ENCODE measurements at regions not wholly inside any gene's neighbourhood (a gene's known extent, or its start where the extent isn't known, plus 50 kb on each side); places are given as distances from the start of the nearest gene placed in this dataset.
A peak's percentile ranks its signal among the peaks of the same experiment; 100 is the strongest.

GRCh38 chr3:197426121-197426566, 127.7 kb upstream of the DLG1 start:
- H3K4me3 ChIP-seq (replicated peaks in 1 of 3): no peak overlapping the region
- peak; percentile 52 to 66 for DNase-seq
- H3K4me1 ChIP-seq: peaks cover 3 to 17% of the 10 kb centered on the region in 2 donors
- WGBS, 2 donors: 63 to 74% methylated on average over 6 of the region's 6 CpGs
- no peak overlapping the region for H3K27ac ChIP-seq
- no peaks in the 10 kb centered on the region for H3K36me3 ChIP-seq
- intact Hi-C loops (cut with DNase I): no loop called here
- no peaks in the 10 kb centered on the region for H3K9me3 ChIP-seq
- no peaks in the 10 kb centered on the region for H3K27me3 ChIP-seq
- TF ChIP-seq POLR2A (IDR thresholded peaks at IDR 0.05): no peak
- TF ChIP-seq CTCF (IDR thresholded peaks at IDR 0.05): no peak

GRCh38 chr3:197425485-197426120, 127.2 kb upstream of the DLG1 start:
- Histone ChIP-seq H3K27me3 (no peaks in the 10 kb centered on the region), H3K27ac (no peak overlapping the region), H3K9me3 (no peaks in the 10 kb centered on the region), H3K4me3 (replicated peaks in 1 of 3) (no peak overlapping the region), H3K36me3 (no peaks in the 10 kb centered on the region), H3K4me1 (peaks cover 3 to 17% of the 10 kb centered on the region in 2 donors)
- no peak for DNase-seq
- TF ChIP-seq POLR2A (IDR thresholded peaks at IDR 0.05): no peak
- TF ChIP-seq CTCF (IDR thresholded peaks at IDR 0.05): no peak
- 69 to 71% methylated on average over 14 of the region's 14 CpGs for WGBS, 2 donors
- intact Hi-C loops (cut with DNase I): no loop called here

GRCh38 chr3:197424674-197425484, 126.5 kb upstream of the DLG1 start:
- no peak for DNase-seq
- no peaks in the 10 kb centered on the region for H3K27me3 ChIP-seq
- peaks cover 3 to 17% of the 10 kb centered on the region in 2 donors for H3K4me1 ChIP-seq
- WGBS, 2 donors: 86 to 87% methylated on average over 14 of the region's 14 CpGs
- no peak overlapping the region for H3K4me3 ChIP-seq (replicated peaks in 1 of 3)
- TF ChIP-seq CTCF (IDR thresholded peaks at IDR 0.05) (no peak), POLR2A (IDR thresholded peaks at IDR 0.05) (no peak)
- H3K27ac ChIP-seq: no peak overlapping the region
- no peaks in the 10 kb centered on the region for H3K9me3 ChIP-seq
- H3K36me3 ChIP-seq: no peaks in the 10 kb centered on the region
- intact Hi-C loops (cut with DNase I): no loop called here

- H3K4me1 ChIP-seq: peaks cover 3 to 17% of the 10 kb centered on the region in 2 donors
- 81 to 88% methylated on average over 11 of the region's 11 CpGs for WGBS, 2 donors
- TF ChIP-seq CTCF (IDR thresholded peaks at IDR 0.05) (no peak), POLR2A (IDR thresholded peaks at IDR 0.05) (no peak)
- intact Hi-C loops (cut with DNase I): no loop called here
- H3K27ac ChIP-seq: no peak overlapping the region
- H3K9me3 ChIP-seq: no peaks in the 10 kb centered on the region
- H3K27me3 ChIP-seq: no peaks in the 10 kb centered on the region
- no peak for DNase-seq
- no peak overlapping the region for H3K4me3 ChIP-seq (replicated peaks in 1 of 3)
- no peaks in the 10 kb centered on the region for H3K36me3 ChIP-seq
These were observed 125.9 kb upstream of the DLG1 start for GRCh38 chr3:197424266-197424665.

- H3K27ac ChIP-seq: no peak overlapping the region
- H3K36me3 ChIP-seq: no peaks in the 10 kb centered on the region
- no peaks in the 10 kb centered on the region for H3K9me3 ChIP-seq
- 83 to 84% methylated on average over 11 of the region's 11 CpGs for WGBS, 2 donors
- H3K27me3 ChIP-seq: no peaks in the 10 kb centered on the region
- no peak for DNase-seq
- TF ChIP-seq CTCF (IDR thresholded peaks at IDR 0.05) (no peak), POLR2A (IDR thresholded peaks at IDR 0.05) (no peak)
- H3K4me3 ChIP-seq (replicated peaks in 1 of 3): no peak overlapping the region
- intact Hi-C loops (cut with DNase I): no loop called here
- H3K4me1 ChIP-seq: peaks cover 3 to 17% of the 10 kb centered on the region in 2 donors
These were observed 125.0 kb upstream of the DLG1 start for GRCh38 chr3:197423376-197423775.
